ENCODE measurements at regions not wholly inside any gene's neighbourhood (a gene's known extent, or its start where the extent isn't known, plus 50 kb on each side); places are given as distances from the start of the nearest gene placed in this dataset.

GRCh38 chr3:33932010-33932764 is 133.8 kb downstream of the PDCD6IP start:
- TF ChIP-seq CTCF (conservative IDR thresholded peaks at IDR 0.05; ENCODE audit: low read depth, low read length) = no peak

DNA sequence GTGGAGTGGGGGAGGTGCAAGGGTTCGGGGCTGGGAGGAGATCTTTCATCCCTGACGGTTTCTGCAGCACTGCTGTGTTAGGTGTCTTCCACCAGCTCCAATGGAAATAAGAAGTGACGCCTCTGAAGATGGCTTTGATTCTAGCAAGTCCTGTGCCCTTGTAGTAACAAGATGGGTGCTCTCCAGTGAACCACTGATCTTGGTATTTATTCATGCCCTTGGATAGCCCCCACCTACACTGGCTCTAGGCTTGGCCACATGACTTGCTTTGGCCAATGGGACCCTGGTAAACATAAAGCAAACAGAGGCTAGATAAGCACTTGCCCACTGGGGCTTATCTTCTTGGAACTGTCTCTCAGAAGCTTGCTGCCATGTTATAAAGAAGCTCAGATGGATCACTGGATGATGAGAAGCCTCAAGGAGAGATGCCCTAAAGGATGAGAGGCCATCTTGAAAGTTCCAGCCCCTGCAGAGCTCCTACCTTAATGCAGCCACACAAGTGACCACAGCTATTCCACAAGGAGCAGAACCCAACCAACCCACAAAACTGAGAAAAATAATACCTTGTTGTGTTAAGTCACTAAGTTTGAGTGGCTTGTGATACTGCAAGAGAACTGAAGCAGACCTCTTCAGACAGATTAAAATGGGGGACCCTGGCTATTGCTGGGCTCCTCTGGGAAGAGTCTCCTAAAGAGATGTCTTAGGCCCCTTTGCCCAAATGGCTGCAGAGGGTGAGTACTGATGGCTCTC is 137.9 kb downstream of the PDCD6IP start:
- H3K4me3 ChIP-seq (ENCODE audit: low read depth, low read length) = no peak overlapping the region
- TF ChIP-seq CTCF (conservative IDR thresholded peaks at IDR 0.05; ENCODE audit: low read depth, low read length) = no peak
- no peak for DNase-seq (ENCODE audit: low read depth)

More at GRCh38 chr3:33932010-33932764, 133.8 kb downstream of the PDCD6IP start:
- DNase-seq (ENCODE audit: low read depth) = no peak
- no peak overlapping the region for H3K4me3 ChIP-seq (ENCODE audit: low read depth, low read length)

GRCh38 chr3:33936921-33937525 is 138.6 kb downstream of the PDCD6IP start:
- DNase-seq (ENCODE audit: low read depth) = no peak
- TF ChIP-seq CTCF (conservative IDR thresholded peaks at IDR 0.05; ENCODE audit: low read depth, low read length) = no peak
- H3K4me3 ChIP-seq (ENCODE audit: low read depth, low read length) = no peak overlapping the region

- no peak for DNase-seq (ENCODE audit: low read depth)
Measured at GRCh38 chr3:33937628-33938027, 139.2 kb downstream of the PDCD6IP start.

GRCh38 chr3:33940149-33940548 is 141.7 kb downstream of the PDCD6IP start:
- no peak for DNase-seq (ENCODE audit: low read depth)
- no peak overlapping the region for H3K4me3 ChIP-seq (ENCODE audit: low read depth, low read length)
- no peak for TF ChIP-seq CTCF (conservative IDR thresholded peaks at IDR 0.05; ENCODE audit: low read depth, low read length)

More at GRCh38 chr3:33937628-33938027, 139.2 kb downstream of the PDCD6IP start:
- H3K4me3 ChIP-seq (ENCODE audit: low read depth, low read length) = no peak overlapping the region
- TF ChIP-seq CTCF (conservative IDR thresholded peaks at IDR 0.05; ENCODE audit: low read depth, low read length) = no peak

GRCh38 chr3:33940736-33941135 is 142.3 kb downstream of the PDCD6IP start:
- no peak for TF ChIP-seq CTCF (conservative IDR thresholded peaks at IDR 0.05; ENCODE audit: low read depth, low read length)
- H3K4me3 ChIP-seq (ENCODE audit: low read depth, low read length) = no peak overlapping the region
- DNase-seq (ENCODE audit: low read depth) = no peak
